OCI-LY3 (cell line): ENCODE measurements at regions not wholly inside any gene's neighbourhood (a gene's known extent, or its start where the extent isn't known, plus 50 kb on each side); places are given as distances from the start of the nearest gene placed in this dataset.

Experiments
- H2AFZ ChIP-seq: fragments of 200-600, 300-600 bp; shearing (Covaris generic); 2 replicates; pipeline ENCODE4 v1.6.0; 2014; ENCODE audit warnings: antibody characterized with exemption, low read depth, low read length
- H3K27ac ChIP-seq: fragments of 200-600, 300-600 bp; sonication (generic); 2 replicates; pipeline ENCODE4 v1.5.1; 2014; ENCODE audit warnings: mild to moderate bottlenecking, low read length, moderate library complexity, mixed read lengths
- H3K27me3 ChIP-seq: fragments of 200-600, 300-600 bp; sonication (generic); 2 replicates; pipeline ENCODE4 v1.6.1; 2014; ENCODE audit warnings: low read depth, low read length, mixed read lengths
- H3K36me3 ChIP-seq: fragments of 200-600, 300-600 bp; sonication (generic); replicated peaks from 2 replicates; pipeline ENCODE3; 2014; ENCODE audit warnings: low read depth, low read length, mixed read lengths
- H3K4me1 ChIP-seq: fragments of 300-600, 200-600 bp; sonication (generic); 2 replicates; pipeline ENCODE4 v1.6.1; 2014; ENCODE audit warnings: low read length, mixed read lengths
- H3K4me2 ChIP-seq: fragments of 200-600, 300-600 bp; sonication (generic); 2 replicates; pipeline ENCODE4 v1.6.1; 2014; ENCODE audit warnings: low read length, mixed read lengths
- H3K4me3 ChIP-seq: fragments of 300-600, 200-600 bp; sonication (generic); 2 replicates; pipeline ENCODE4 v1.5.1; 2014; ENCODE audit warnings: antibody characterized with exemption, mild to moderate bottlenecking, low read length, moderate library complexity
- H3K79me2 ChIP-seq: fragments of 300-600, 200-600 bp; shearing (Covaris generic); 2 replicates; pipeline ENCODE4 v1.6.1; 2014; ENCODE audit warnings: mild to moderate bottlenecking, low read length, mixed read lengths
- H3K9ac ChIP-seq: fragments of 300-600, 200-600 bp; shearing (Covaris generic); 2 replicates; pipeline ENCODE4 v1.6.0; 2014; ENCODE audit warnings: mild to moderate bottlenecking, low read length, moderate library complexity
- H3K9me3 ChIP-seq: fragments of 200-600, 300-600 bp; shearing (Covaris generic); 2 replicates; pipeline ENCODE4 v1.6.1; 2014; ENCODE audit warnings: low read length, mixed read lengths; ENCODE audit not compliant: insufficient read depth
- H4K20me1 ChIP-seq: fragments of 200-600, 300-600 bp; sonication (generic); 2 replicates; pipeline ENCODE4 v1.6.1; 2016; ENCODE audit warnings: low read length, mixed read lengths; ENCODE audit not compliant: insufficient read depth
- EZH2phosphoT487 ChIP-seq: fragments of 200-600 bp; shearing (Covaris generic); IDR thresholded peaks from 2 replicates; pipeline ENCODE4 v1.6.1; 2018; ENCODE audit warnings: antibody characterized with exemption, mixed run types, low read depth
- TF ChIP-seq, protein P1 (sequence below): fragments of 200-600, 300-600 bp; sonication (generic); IDR thresholded peaks from 2 replicates; pipeline ENCODE4 v1.5.1; 2014; ENCODE audit warnings: antibody characterized with exemption, low read length, low read depth

DNA sequence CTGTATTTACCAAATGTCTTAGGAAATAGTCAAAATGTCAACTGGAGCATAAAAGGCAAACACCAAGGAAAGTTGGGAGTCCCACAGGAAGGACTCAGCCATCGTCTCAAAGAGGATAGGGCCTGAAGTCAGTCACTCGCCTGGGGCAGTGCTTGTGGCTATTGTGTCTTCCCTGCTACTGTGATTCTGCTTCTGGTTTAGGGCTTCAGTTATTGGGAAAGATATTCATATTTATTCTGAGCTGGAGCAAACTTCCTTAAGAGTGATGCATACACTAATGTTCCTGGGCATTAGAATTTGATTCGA, 118.1 kb downstream of the EDEM1 start:
- Histone ChIP-seq H2AFZ (no peak overlapping the region), H3K36me3 (no peaks in the 10 kb centered on the region), H3K4me2 (no peak overlapping the region), H3K27ac (no peak overlapping the region), H3K4me3 (no peak overlapping the region), H3K27me3 (peaks cover 34% of the 10 kb centered on the region; the same call in 1 of the 2 replicates), H3K9me3 (no peaks in the 10 kb centered on the region), H3K79me2 (no peaks in the 10 kb centered on the region), H3K9ac (no peak overlapping the region), H4K20me1 (no peaks in the 10 kb centered on the region), H3K4me1 (no peaks in the 10 kb centered on the region)
- no peak for TF ChIP-seq EZH2phosphoT487
- TF ChIP-seq, protein P1, sequence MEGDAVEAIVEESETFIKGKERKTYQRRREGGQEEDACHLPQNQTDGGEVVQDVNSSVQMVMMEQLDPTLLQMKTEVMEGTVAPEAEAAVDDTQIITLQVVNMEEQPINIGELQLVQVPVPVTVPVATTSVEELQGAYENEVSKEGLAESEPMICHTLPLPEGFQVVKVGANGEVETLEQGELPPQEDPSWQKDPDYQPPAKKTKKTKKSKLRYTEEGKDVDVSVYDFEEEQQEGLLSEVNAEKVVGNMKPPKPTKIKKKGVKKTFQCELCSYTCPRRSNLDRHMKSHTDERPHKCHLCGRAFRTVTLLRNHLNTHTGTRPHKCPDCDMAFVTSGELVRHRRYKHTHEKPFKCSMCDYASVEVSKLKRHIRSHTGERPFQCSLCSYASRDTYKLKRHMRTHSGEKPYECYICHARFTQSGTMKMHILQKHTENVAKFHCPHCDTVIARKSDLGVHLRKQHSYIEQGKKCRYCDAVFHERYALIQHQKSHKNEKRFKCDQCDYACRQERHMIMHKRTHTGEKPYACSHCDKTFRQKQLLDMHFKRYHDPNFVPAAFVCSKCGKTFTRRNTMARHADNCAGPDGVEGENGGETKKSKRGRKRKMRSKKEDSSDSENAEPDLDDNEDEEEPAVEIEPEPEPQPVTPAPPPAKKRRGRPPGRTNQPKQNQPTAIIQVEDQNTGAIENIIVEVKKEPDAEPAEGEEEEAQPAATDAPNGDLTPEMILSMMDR, result no peak

DNA sequence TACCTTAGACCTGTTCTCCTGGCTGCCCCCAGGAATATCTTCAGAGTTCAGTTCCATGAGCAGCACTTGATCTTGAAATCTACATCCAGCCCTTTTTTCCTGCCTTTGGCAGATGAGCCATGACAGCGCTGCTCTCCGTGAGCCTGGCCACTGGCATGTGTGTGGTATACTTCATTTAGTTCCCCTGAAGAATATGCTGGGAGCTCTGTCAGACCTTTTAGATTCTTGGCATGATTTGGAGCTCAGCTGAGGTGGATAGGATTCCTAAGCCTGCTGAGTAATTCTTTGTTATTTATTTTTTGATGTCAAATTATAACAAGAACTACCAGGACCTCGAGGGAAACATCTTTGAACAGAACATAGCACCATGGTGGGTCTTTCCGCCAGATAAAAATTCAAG, 121.7 kb downstream of the EDEM1 start:
- Histone ChIP-seq H4K20me1 (no peaks in the 10 kb centered on the region), H3K4me2 (no peak overlapping the region), H3K27ac (no peak overlapping the region), H3K4me1 (no peaks in the 10 kb centered on the region), H3K36me3 (no peaks in the 10 kb centered on the region), H3K4me3 (no peak overlapping the region), H3K27me3 (peaks cover 12% of the 10 kb centered on the region; the same call in 1 of the 2 replicates), H3K79me2 (no peaks in the 10 kb centered on the region), H2AFZ (no peak overlapping the region), H3K9me3 (no peaks in the 10 kb centered on the region), H3K9ac (no peak overlapping the region)
- TF ChIP-seq, protein P1, result no peak
- no peak for TF ChIP-seq EZH2phosphoT487

DNA sequence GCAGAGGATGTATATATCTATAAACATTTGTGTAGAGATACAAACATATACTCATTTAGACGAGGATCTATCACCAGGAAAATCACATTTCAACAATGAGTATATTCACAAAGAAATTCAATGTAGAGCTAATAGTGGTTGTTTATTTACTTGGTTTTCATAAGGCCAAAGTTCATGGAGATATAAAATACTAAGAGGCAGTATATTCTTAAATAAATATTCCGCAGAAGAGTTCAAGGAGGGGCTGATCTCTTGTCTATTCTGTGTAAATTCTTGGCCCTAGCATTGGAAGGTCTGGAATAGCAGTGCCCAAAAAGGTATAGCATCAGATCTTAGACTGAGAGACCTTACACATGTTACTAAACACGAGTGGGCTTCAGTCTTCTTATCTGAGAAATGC, 122.1 kb downstream of the EDEM1 start:
- Histone ChIP-seq H3K36me3 (no peaks in the 10 kb centered on the region), H3K27ac (no peak overlapping the region), H2AFZ (no peak overlapping the region), H3K4me3 (no peak overlapping the region), H3K9ac (no peak overlapping the region), H3K9me3 (no peaks in the 10 kb centered on the region), H3K4me1 (no peaks in the 10 kb centered on the region), H3K79me2 (no peaks in the 10 kb centered on the region), H4K20me1 (no peaks in the 10 kb centered on the region), H3K27me3 (peaks cover 11% of the 10 kb centered on the region; the same call in 1 of the 2 replicates), H3K4me2 (no peak overlapping the region)
- TF ChIP-seq, protein P1, result no peak
- no peak for TF ChIP-seq EZH2phosphoT487

DNA sequence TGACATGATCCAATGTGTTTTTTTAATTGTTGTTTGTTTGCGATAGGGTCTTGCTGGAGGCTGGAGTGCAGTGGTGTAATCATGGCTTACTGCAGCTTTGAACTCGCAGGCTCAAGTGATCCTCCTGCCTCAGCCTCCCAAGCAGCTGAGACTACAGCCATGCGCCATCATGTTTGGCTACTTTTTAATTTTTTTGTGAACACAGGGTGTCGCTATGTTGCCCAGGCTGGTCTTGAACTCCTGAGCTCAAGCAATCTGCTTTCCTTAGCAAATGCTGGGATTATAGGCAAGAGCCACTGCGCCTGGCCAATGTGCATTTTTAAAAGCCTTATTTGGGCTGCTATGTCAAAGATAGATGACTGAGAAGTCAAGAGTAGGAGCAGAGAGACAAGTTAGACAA, 123.0 kb downstream of the EDEM1 start:
- Histone ChIP-seq H3K4me3 (no peak overlapping the region), H3K4me2 (no peak overlapping the region), H2AFZ (no peak overlapping the region), H3K9ac (no peak overlapping the region), H4K20me1 (no peaks in the 10 kb centered on the region), H3K36me3 (no peaks in the 10 kb centered on the region), H3K4me1 (no peaks in the 10 kb centered on the region), H3K79me2 (no peaks in the 10 kb centered on the region), H3K27ac (no peak overlapping the region), H3K9me3 (no peaks in the 10 kb centered on the region), H3K27me3 (peaks cover 6% of the 10 kb centered on the region; the same call in 1 of the 2 replicates)
- TF ChIP-seq EZH2phosphoT487, result no peak
- TF ChIP-seq, protein P1, result no peak
